Left lobe of liver (tissue), 2 donors: ENCODE measurements at regions not wholly inside any gene's neighbourhood (a gene's known extent, or its start where the extent isn't known, plus 50 kb on each side); places are given as distances from the start of the nearest gene placed in this dataset.
"Not testable (repeated sequence)": the region's sequence is repeated elsewhere in the genome, so short reads cannot be mapped to it uniquely, and the experiment has no call there.

Experiments used
- ATAC-seq: fragments of 200-7000 bp; cut with Tn5 transposase; one replicate; pipeline ENCODE4 v1.9.1; 2020; ENCODE audit warnings: mild to moderate bottlenecking, moderate library complexity
- DNase-seq: peaks from one replicate; pipeline ENCODE4 v3.0.0-alpha.2; 2020; ENCODE audit warnings: low spot score
- donor health status: DM: no; HTN: no; CAD: no; lungs with moderate emphysema.
- donor health status: DM: no; HTN: yes; CAD: no.

DNA sequence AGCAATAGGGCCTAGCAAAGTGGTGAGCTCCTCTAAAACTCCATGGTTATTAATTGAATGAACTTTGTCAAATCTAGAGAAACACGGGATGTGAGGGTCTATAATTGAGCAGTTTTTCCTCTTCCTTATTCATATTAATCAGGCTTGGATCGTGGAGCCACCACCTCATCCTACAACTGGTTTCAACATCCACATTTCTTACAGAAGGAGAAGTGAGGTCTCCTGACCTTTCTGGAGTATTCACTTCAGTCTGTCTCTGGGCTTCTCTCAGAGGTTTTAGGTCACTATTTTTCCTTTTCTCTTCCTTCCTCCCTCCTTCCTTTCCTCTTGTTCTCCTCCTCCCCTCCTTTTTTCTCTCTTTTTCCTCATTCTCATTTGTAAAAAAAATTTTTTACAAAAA lies 177.3 kb upstream of the ACTBL2 start:
- no peak for ATAC-seq
- no peak for DNase-seq

DNA sequence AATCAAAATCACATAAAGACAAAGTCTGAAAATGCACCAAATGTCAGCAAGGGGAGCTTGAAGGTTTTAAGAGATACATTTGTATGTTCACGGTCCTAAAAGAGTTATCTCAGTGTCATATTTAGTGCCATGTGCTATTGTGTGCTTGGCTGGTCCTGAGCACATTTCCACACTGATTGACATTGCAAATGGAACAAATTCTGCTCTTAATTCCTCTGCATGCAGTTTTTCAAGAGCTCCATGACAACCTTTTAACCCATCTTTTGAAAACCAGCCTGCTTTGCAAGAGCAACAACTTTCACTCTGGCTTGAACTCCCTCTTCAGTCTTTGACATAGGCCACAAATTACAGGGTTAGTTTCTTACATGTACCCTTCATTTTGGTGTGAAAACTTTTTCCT lies 175.4 kb upstream of the ACTBL2 start:
- DNase-seq: no peak
- no peak for ATAC-seq

DNA sequence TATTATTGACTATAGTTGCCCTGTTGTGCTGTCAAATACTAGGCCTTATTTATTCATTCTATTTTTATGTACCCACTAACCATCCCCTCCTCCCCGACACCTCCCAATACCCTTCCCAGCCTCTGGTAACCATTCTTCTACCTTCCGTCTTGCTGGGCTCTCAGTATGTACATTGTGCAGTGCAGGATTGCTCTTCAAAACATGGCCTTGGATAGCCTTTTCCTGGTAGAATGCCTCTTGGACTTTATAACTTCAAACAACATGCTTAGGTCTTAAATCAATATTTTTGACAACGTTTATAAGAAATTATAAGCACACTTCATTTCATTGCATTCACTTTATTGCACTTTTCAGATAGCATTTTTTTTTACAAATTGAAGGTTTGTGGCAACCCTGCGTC lies 172.6 kb upstream of the ACTBL2 start:
- no peak for ATAC-seq

DNA sequence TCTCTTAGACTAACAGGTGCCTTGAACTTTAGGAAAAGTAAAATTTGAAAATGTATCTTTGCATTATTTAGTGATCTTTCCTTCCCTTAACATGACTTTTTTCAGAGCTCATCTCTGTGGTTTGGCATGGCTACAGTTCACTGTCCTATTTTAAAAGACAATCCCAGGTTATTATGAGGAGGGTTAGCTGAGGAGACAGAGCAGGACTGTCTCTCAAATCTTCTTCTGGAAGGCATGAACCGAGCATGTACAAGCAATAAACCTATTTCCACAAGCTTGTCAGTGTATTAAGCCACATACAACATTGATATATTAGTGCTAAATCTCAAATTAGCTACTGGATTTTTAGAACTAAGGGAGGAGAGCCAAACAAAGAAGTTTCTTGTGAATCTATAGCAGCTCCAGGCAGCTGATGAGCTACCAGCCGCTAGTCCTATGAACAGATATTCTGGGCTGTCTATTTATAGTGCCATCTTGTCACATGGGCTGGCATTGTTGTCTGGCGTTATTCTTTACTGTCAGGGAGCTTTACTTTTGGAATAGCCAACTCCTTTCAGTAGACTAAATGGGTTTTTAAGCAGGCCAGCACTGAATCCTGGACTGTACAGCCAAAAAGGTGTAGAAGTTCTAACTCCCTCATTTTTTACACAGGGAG lies 171.2 kb upstream of the ACTBL2 start:
- no peak for DNase-seq

More for the DNA sequence above, 172.6 kb upstream of the ACTBL2 start:
- no peak for DNase-seq

DNA sequence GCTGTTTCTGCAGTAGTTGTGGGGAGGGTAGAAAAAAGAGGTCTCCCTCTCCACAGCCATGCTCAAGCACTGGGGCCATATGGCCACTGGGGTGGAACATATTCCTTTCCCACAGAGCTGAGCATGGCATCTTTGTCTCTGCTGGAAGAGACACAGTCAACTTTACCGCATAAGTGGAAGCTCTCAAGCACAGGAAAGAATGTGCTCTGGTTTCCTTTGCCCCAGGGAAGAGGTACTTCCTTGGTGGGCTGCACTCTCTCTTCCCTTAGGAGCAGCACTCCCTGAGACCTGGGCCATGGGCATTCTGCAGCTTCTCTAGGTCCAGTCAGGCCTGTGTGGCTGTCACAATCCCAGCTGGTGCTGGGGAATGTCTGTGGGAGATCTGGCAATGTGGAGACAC lies 168.5 kb upstream of the ACTBL2 start:
- ATAC-seq (peak; percentile 13), DNase-seq (peak; percentile 45)

More for the DNA sequence above, 171.2 kb upstream of the ACTBL2 start:
- no peak for ATAC-seq

- DNase-seq (peak; percentile 88), ATAC-seq (peak; percentile 94)
These were observed 167.9 kb upstream of the ACTBL2 start for GRCh38 chr5:57650360-57651069.

GRCh38 chr5:57642698-57643097 lies 160.1 kb upstream of the ACTBL2 start:
- ATAC-seq (no peak), DNase-seq (no peak)

- ATAC-seq (no peak), DNase-seq (no peak)
These were observed 159.5 kb upstream of the ACTBL2 start for GRCh38 chr5:57642066-57642465.

GRCh38 chr5:57635146-57635777 lies 152.7 kb upstream of the ACTBL2 start:
- ATAC-seq (no peak), DNase-seq (no peak)

GRCh38 chr5:57632937-57633336 lies 150.3 kb upstream of the ACTBL2 start:
- DNase-seq (no peak), ATAC-seq (no peak)

GRCh38 chr5:57631139-57631538 lies 148.5 kb upstream of the ACTBL2 start:
- DNase-seq, ATAC-seq: not testable (repeated sequence)

DNA sequence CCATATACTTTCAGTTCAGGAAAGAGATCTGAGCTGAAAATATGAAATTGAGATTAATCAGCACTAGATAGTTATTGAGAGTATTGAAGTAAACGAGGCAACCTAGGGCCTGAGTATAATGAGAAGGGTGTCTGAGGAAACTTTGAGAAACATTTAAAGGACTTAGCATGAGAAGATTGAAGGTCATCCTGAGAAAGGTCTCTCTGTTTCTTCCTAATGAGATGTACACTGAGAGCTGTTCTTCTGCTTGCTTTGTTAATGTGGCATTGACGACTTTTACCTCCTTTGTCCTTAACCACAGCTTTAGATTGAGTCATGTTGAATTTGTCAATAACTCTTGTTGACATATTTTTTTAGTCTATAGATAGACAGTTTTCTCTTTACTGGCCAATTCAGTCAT lies 145.1 kb upstream of the ACTBL2 start:
- DNase-seq (no peak), ATAC-seq (no peak)

DNA sequence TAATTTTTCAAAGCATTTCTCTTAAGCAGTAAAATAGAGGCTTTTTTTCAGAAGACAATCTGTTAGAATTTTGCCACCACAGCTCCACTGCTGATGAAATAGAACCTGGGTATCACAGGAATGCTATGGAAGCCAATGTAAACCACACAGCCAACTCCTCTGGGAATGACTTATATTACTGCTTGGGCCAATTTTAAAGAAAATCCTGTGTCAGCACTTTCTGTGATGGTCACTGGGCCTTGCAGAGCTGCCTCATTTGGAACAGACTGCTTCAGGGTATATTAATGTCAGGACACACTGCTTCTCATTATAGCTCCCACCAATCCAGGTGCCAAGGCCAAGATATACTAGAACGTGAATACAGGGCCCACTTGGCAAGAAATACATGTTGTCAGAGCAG lies 144.1 kb upstream of the ACTBL2 start:
- ATAC-seq: no peak
- DNase-seq: no peak

GRCh38 chr5:57621624-57622023 lies 139.0 kb upstream of the ACTBL2 start:
- ATAC-seq (no peak), DNase-seq (no peak)

DNA sequence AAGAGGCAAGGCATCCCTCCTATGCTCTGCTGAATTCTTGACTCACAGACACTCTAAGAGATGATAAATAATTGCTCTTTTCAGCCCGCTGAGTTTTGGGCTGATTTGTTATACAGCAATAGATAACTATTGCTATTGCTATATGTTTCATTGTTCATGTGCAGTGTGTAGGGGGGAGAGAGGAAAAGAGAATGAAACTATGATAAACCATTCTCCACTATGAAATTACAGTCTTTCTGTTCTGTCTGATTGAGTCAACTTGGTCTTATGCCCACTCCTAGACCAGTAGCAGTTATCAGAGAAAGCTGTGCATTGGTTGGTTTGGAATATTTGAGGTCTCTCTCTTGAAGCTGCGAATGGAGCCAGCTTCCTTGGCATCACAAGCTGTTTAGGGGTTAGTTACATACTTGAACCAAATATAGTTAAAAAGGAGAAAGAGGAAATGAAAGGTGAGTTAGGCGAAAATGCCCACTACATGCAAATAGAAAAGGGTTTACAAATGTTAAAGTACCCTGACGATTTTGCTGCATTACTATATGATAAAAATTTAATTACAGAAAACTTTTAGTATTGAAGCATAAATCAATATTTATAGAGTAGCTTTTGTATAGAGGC lies 136.3 kb upstream of the ACTBL2 start:
- DNase-seq (no peak), ATAC-seq (no peak)

- no peak for DNase-seq
- no peak for ATAC-seq
These were observed 131.1 kb upstream of the ACTBL2 start for GRCh38 chr5:57613741-57614140.

GRCh38 chr5:57611177-57611576 lies 128.6 kb upstream of the ACTBL2 start:
- ATAC-seq (no peak), DNase-seq (no peak)

GRCh38 chr5:57608542-57608941 lies 125.9 kb upstream of the ACTBL2 start:
- no peak for DNase-seq
- ATAC-seq: no peak

DNA sequence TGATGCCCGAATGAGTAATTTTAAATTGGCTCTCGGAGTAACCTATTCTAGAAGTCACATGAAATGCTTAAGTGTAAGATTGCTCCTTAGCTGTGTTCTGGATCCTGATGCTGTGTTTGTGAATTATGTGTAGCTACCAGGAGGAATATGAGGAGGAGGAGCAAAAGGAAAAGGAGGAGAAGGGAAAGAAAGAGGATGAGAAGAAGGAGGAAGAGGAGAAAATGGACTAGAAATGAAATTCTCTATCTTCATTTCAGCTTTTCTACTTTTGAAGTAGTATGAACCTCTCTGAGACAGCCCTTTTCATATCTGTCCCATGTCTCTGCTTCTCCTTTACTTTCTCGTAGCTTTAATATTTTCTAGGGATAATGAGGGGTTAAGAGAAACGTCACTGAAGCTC lies 119.4 kb upstream of the ACTBL2 start:
- ATAC-seq (no peak), DNase-seq (no peak)

- ATAC-seq (no peak), DNase-seq (no peak)
These were observed 117.7 kb upstream of the ACTBL2 start for GRCh38 chr5:57600321-57600720.

DNA sequence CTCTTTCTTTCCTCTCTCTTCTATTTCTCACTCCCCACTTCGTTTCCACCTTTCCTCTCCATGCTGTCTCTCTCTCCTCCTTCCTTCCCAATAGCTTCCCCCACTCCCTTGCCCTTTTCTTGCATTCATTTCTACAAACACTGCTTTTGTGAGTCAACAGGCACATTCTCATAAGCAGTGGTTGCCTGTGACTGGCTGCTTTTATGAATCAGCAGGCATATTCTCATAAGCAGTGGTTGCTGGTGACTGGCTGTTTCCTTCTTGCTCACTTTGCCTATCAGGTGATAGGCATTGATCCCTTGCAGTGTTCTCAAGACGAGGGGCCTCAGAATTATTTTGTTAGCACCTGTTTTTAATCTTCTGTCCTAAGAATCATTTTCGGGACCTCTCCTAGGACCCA lies 116.1 kb upstream of the ACTBL2 start:
- ATAC-seq (no peak), DNase-seq (no peak)

- DNase-seq (no peak), ATAC-seq (no peak)
These were observed 115.5 kb upstream of the ACTBL2 start for GRCh38 chr5:57598097-57598496.
